ENCODE measurements at regions not wholly inside any gene's neighbourhood (a gene's known extent, or its start where the extent isn't known, plus 50 kb on each side); places are given as distances from the start of the nearest gene placed in this dataset.
A peak's percentile ranks its signal among the peaks of the same experiment; 100 is the strongest.

DNA sequence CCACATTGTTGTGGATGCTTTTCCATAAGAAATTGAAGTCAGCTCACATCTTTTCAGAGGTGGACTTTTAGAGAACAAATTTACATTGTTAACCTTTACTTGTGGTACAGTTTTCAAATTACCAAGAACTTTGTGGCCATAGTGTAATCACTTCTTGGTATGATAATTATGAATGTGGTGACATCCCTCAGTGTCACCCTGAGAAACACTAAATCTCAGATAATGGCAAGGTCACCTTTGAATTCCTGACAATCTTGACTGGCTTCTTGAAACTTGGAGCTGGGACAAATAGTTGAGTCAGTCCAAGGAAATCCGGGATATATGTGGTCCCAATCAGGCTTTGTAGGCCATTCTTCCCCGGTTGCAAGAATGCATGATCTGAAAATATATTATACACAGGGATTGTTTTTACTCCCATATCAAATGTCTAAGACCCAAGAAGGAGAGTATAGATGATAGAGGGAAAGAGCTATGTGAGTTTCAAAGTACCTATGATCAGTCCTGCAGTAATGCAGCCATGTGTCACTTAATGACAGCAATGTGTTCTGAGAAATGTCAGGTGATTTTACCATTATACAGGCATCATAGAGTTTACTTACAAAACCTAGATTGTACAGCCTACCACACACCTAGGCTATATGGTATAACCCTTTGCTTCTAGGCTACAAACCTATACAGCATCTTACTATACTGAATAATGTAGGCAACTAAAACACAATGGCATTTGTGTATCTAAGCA is 120.8 kb upstream of the MTHFD1L start:
- Histone ChIP-seq H3K27me3 (ENCODE audit: control insufficient read depth in 5 of 5, insufficient read depth in 4 of 5, low read length in 5 of 5) (no peaks in the 10 kb centered on the region), H3K4me1 (ENCODE audit: control insufficient read depth in 5 of 5, insufficient read depth in 5 of 5, low read length in 5 of 5) (peaks cover 0 to 20% (median 3%) of the 10 kb centered on the region in 5 donors), H3K9me3 (ENCODE audit: control insufficient read depth in 5 of 5, low read length in 5 of 5) (no peaks in the 10 kb centered on the region), H3K4me3 (ENCODE audit: low read depth in 1 of 5, low read length in 5 of 5) (no peak overlapping the region), H3K27ac (ENCODE audit: low read depth, low read length) (no peak overlapping the region), H3K9ac (ENCODE audit: low read length in 5 of 5) (no peak overlapping the region), H3K36me3 (ENCODE audit: control insufficient read depth in 5 of 5, insufficient read depth in 5 of 5, low read length in 5 of 5) (no peaks in the 10 kb centered on the region)

DNA sequence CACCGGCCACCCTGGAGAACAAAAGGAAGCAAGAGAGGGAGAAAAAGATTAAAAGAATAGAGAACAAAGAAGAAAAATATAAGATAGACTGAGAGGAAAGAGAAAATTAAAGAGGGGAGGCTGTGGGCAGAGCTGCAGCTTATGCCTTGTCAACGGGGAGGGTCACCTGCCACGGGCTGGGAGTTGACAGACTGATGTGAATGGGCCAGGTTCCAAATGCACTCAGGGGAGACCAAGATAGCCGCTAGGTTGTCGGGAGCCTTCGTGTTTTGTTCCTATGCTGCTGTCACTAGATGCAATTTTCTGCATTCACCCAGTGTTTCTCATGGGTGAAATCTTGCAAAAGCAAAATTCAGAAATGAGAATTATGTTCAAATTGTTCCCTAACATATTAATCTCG is 119.6 kb upstream of the MTHFD1L start:
- Histone ChIP-seq H3K4me1 (ENCODE audit: control insufficient read depth in 5 of 5, insufficient read depth in 5 of 5, low read length in 5 of 5) (peaks cover 0 to 20% (median 3%) of the 10 kb centered on the region in 5 donors), H3K9ac (ENCODE audit: low read length in 5 of 5) (no peak overlapping the region), H3K36me3 (ENCODE audit: control insufficient read depth in 5 of 5, insufficient read depth in 5 of 5, low read length in 5 of 5) (no peaks in the 10 kb centered on the region), H3K9me3 (ENCODE audit: control insufficient read depth in 5 of 5, low read length in 5 of 5) (no peaks in the 10 kb centered on the region), H3K27ac (ENCODE audit: low read depth, low read length) (no peak overlapping the region), H3K4me3 (ENCODE audit: low read depth in 1 of 5, low read length in 5 of 5) (no peak overlapping the region), H3K27me3 (ENCODE audit: control insufficient read depth in 5 of 5, insufficient read depth in 4 of 5, low read length in 5 of 5) (no peaks in the 10 kb centered on the region)

DNA sequence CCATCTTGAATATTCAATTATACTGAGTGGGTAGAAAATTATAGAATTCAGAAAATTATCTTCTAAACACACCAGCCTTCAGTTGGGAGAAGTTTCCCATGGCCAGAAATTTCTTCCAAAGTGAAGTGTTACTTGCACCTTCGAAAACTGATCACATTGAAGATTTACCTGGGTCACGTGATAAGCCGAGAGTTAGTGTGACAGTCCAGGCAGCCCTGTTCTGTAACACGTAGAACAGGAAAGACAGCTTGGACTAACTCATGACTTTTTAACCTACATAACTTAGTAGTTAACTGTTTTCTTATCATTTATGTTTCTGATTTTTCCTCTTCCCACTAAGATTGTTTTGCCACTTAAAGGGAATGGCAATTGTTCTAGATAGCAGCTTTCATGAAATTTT is 118.3 kb upstream of the MTHFD1L start:
- no peak overlapping the region for H3K27ac ChIP-seq (ENCODE audit: low read depth, low read length)
- peaks cover 0 to 20% (median 3%) of the 10 kb centered on the region in 5 donors for H3K4me1 ChIP-seq (ENCODE audit: control insufficient read depth in 5 of 5, insufficient read depth in 5 of 5, low read length in 5 of 5)
- H3K4me3 ChIP-seq (ENCODE audit: low read depth in 1 of 5, low read length in 5 of 5), result no peak overlapping the region
- H3K9me3 ChIP-seq (ENCODE audit: control insufficient read depth in 5 of 5, low read length in 5 of 5), result no peaks in the 10 kb centered on the region
- H3K36me3 ChIP-seq (ENCODE audit: control insufficient read depth in 5 of 5, insufficient read depth in 5 of 5, low read length in 5 of 5), result no peaks in the 10 kb centered on the region
- no peaks in the 10 kb centered on the region for H3K27me3 ChIP-seq (ENCODE audit: control insufficient read depth in 5 of 5, insufficient read depth in 4 of 5, low read length in 5 of 5)
- no peak overlapping the region for H3K9ac ChIP-seq (ENCODE audit: low read length in 5 of 5)

DNA sequence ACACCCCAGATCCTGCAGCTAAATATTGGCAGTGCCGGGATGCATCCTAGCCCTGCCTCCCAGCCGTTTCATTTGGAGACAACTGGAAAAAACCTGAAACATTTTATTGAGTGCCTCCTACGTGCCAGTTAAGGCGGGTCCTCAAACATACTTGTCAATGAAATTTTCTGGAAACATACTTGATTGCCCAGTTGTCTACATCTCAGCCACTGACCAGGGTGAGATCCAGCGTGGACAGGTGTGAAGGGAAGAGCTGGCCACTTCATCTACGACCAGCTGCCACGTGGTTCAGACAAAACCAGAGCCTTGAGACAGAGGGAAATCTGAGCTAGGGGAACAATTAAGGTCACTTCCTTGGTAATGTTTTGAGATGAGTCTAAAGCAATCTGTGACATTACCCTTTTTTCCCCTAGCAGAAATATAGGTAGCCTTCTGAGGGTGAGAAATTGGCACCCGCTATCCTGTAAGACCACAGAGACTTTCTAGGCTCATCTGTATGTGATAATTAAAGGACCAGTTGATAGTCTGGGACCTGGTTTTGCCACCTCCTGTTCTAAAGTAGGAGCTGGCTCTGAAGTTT is 116.3 kb upstream of the MTHFD1L start:
- Histone ChIP-seq H3K4me3 (ENCODE audit: low read depth in 1 of 5, low read length in 5 of 5) (no peak overlapping the region), H3K27me3 (ENCODE audit: control insufficient read depth in 5 of 5, insufficient read depth in 4 of 5, low read length in 5 of 5) (no peaks in the 10 kb centered on the region), H3K36me3 (ENCODE audit: control insufficient read depth in 5 of 5, insufficient read depth in 5 of 5, low read length in 5 of 5) (no peaks in the 10 kb centered on the region), H3K27ac (ENCODE audit: low read depth, low read length) (no peak overlapping the region), H3K9me3 (ENCODE audit: control insufficient read depth in 5 of 5, low read length in 5 of 5) (no peaks in the 10 kb centered on the region), H3K9ac (ENCODE audit: low read length in 5 of 5) (no peak overlapping the region), H3K4me1 (ENCODE audit: control insufficient read depth in 5 of 5, insufficient read depth in 5 of 5, low read length in 5 of 5) (peaks cover 0 to 20% (median 3%) of the 10 kb centered on the region in 5 donors)

GRCh38 chr6:150751296-150751695 is 114.2 kb upstream of the MTHFD1L start:
- Histone ChIP-seq H3K36me3 (ENCODE audit: control insufficient read depth in 5 of 5, insufficient read depth in 5 of 5, low read length in 5 of 5) (no peaks in the 10 kb centered on the region), H3K9me3 (ENCODE audit: control insufficient read depth in 5 of 5, low read length in 5 of 5) (no peaks in the 10 kb centered on the region), H3K27ac (ENCODE audit: low read depth, low read length) (no peak overlapping the region), H3K27me3 (ENCODE audit: control insufficient read depth in 5 of 5, insufficient read depth in 4 of 5, low read length in 5 of 5) (no peaks in the 10 kb centered on the region), H3K4me1 (ENCODE audit: control insufficient read depth in 5 of 5, insufficient read depth in 5 of 5, low read length in 5 of 5) (peaks cover 0 to 14% (median 0%) of the 10 kb centered on the region in 5 donors), H3K9ac (ENCODE audit: low read length in 5 of 5) (no peak overlapping the region), H3K4me3 (ENCODE audit: low read depth in 1 of 5, low read length in 5 of 5) (no peak overlapping the region)

DNA sequence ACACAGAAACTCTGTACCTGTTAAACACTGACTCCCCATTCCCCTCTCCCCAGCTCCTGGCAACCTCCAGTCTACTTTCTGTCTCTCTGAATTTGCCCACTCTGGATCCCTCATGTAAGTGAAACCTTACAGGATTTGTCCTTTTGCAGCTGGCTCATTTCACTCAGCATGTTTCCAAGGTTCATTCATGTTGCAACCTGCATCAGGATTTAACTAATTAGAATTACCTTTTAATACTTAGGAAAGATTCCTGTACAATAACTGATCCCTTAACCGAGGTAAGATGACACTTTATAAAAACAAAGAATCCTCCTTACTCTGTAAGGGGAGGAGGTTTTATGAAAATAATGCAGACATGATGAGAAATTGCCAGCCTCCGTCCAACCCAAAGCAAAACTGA is 113.1 kb upstream of the MTHFD1L start:
- Histone ChIP-seq H3K27me3 (ENCODE audit: control insufficient read depth in 5 of 5, insufficient read depth in 4 of 5, low read length in 5 of 5) (no peaks in the 10 kb centered on the region), H3K4me3 (ENCODE audit: low read depth in 1 of 5, low read length in 5 of 5) (no peak overlapping the region), H3K9me3 (ENCODE audit: control insufficient read depth in 5 of 5, low read length in 5 of 5) (no peaks in the 10 kb centered on the region), H3K27ac (ENCODE audit: low read depth, low read length) (no peak overlapping the region), H3K4me1 (ENCODE audit: control insufficient read depth in 5 of 5, insufficient read depth in 5 of 5, low read length in 5 of 5) (peaks cover 0 to 15% (median 0%) of the 10 kb centered on the region in 5 donors), H3K36me3 (ENCODE audit: control insufficient read depth in 5 of 5, insufficient read depth in 5 of 5, low read length in 5 of 5) (no peaks in the 10 kb centered on the region), H3K9ac (ENCODE audit: low read length in 5 of 5) (no peak overlapping the region)

GRCh38 chr6:150753371-150754064 is 112.0 kb upstream of the MTHFD1L start:
- no peak overlapping the region for H3K9ac ChIP-seq (ENCODE audit: low read length in 5 of 5)
- H3K4me1 ChIP-seq (ENCODE audit: control insufficient read depth in 5 of 5, insufficient read depth in 5 of 5, low read length in 5 of 5), result peaks cover 0 to 15% (median 0%) of the 10 kb centered on the region in 5 donors
- H3K4me3 ChIP-seq (ENCODE audit: low read depth in 1 of 5, low read length in 5 of 5), result no peak overlapping the region
- no peaks in the 10 kb centered on the region for H3K27me3 ChIP-seq (ENCODE audit: control insufficient read depth in 5 of 5, insufficient read depth in 4 of 5, low read length in 5 of 5)
- no peaks in the 10 kb centered on the region for H3K36me3 ChIP-seq (ENCODE audit: control insufficient read depth in 5 of 5, insufficient read depth in 5 of 5, low read length in 5 of 5)
- H3K9me3 ChIP-seq (ENCODE audit: control insufficient read depth in 5 of 5, low read length in 5 of 5), result no peaks in the 10 kb centered on the region
- H3K27ac ChIP-seq (ENCODE audit: low read depth, low read length), result no peak overlapping the region

GRCh38 chr6:150755042-150755441 is 110.5 kb upstream of the MTHFD1L start:
- Histone ChIP-seq H3K27ac (ENCODE audit: low read depth, low read length) (peak overlapping the region; percentile 54), H3K4me1 (ENCODE audit: control insufficient read depth in 5 of 5, insufficient read depth in 5 of 5, low read length in 5 of 5) (peaks cover 0 to 15% (median 0%) of the 10 kb centered on the region in 5 donors), H3K9me3 (ENCODE audit: control insufficient read depth in 5 of 5, low read length in 5 of 5) (no peaks in the 10 kb centered on the region), H3K27me3 (ENCODE audit: control insufficient read depth in 5 of 5, insufficient read depth in 4 of 5, low read length in 5 of 5) (no peaks in the 10 kb centered on the region), H3K36me3 (ENCODE audit: control insufficient read depth in 5 of 5, insufficient read depth in 5 of 5, low read length in 5 of 5) (no peaks in the 10 kb centered on the region), H3K4me3 (ENCODE audit: low read depth in 1 of 5, low read length in 5 of 5) (no peak overlapping the region), H3K9ac (ENCODE audit: low read length in 5 of 5) (no peak overlapping the region)

DNA sequence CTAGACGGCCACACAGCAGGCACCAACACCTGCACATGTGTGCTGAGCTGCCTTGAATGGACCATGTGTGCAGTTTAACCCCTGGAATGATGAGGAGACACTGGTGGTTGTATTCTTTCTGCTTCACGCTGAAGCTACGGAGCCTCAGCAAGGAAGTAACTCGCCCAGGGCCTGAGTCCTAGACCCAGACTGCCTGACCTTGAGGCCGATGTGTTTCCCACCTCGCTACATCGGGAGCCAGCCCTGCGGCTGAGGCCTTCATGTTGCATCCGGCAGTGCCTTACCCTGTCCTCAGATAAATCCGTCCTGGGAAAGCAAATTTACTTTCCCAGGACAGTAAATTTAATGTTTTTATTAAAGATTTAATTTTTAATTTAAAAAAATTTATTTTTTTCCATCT is 110.0 kb upstream of the MTHFD1L start:
- Histone ChIP-seq H3K27ac (ENCODE audit: low read depth, low read length) (peak overlapping the region; percentile 54), H3K9ac (ENCODE audit: low read length in 5 of 5) (no peak overlapping the region), H3K4me1 (ENCODE audit: control insufficient read depth in 5 of 5, insufficient read depth in 5 of 5, low read length in 5 of 5) (peaks cover 0 to 15% (median 0%) of the 10 kb centered on the region in 5 donors), H3K36me3 (ENCODE audit: control insufficient read depth in 5 of 5, insufficient read depth in 5 of 5, low read length in 5 of 5) (no peaks in the 10 kb centered on the region), H3K9me3 (ENCODE audit: control insufficient read depth in 5 of 5, low read length in 5 of 5) (no peaks in the 10 kb centered on the region), H3K27me3 (ENCODE audit: control insufficient read depth in 5 of 5, insufficient read depth in 4 of 5, low read length in 5 of 5) (no peaks in the 10 kb centered on the region), H3K4me3 (ENCODE audit: low read depth in 1 of 5, low read length in 5 of 5) (no peak overlapping the region)

DNA sequence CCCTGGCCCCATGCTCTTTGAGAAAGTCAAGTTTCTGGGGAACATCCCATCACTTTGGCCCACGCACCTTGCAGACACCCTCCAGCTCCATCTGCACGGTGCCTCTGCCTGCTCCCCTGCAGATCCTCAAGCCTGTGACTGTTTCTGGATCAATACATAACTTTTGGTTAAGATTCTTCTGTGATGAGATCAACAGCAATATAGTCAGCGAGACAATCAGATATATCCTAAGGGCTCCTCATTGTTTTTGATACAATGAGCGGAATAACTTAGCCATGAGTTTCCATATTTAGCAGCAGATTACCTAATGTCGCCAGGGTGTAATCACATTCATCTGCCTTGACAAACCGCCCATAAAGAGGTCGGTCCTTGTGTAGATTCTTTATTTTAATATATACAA is 109.3 kb upstream of the MTHFD1L start:
- no peaks in the 10 kb centered on the region for H3K27me3 ChIP-seq (ENCODE audit: control insufficient read depth in 5 of 5, insufficient read depth in 4 of 5, low read length in 5 of 5)
- H3K4me3 ChIP-seq (ENCODE audit: low read depth in 1 of 5, low read length in 5 of 5), result no peak overlapping the region
- H3K36me3 ChIP-seq (ENCODE audit: control insufficient read depth in 5 of 5, insufficient read depth in 5 of 5, low read length in 5 of 5), result no peaks in the 10 kb centered on the region
- H3K27ac ChIP-seq (ENCODE audit: low read depth, low read length), result no peak overlapping the region
- no peak overlapping the region for H3K9ac ChIP-seq (ENCODE audit: low read length in 5 of 5)
- H3K9me3 ChIP-seq (ENCODE audit: control insufficient read depth in 5 of 5, low read length in 5 of 5), result no peaks in the 10 kb centered on the region
- peaks cover 0 to 15% (median 0%) of the 10 kb centered on the region in 5 donors for H3K4me1 ChIP-seq (ENCODE audit: control insufficient read depth in 5 of 5, insufficient read depth in 5 of 5, low read length in 5 of 5)

All from subcutaneous abdominal adipose tissue (tissue), 5 donors.